Activated naive CD4-positive, alpha-beta T cell treated with anti-CD3 and anti-CD28 coated beads, Interleukin-2, amount 50 U/mL, for 24 hours (primary cell): ENCODE measurements at regions not wholly inside any gene's neighbourhood (a gene's known extent, or its start where the extent isn't known, plus 50 kb on each side); places are given as distances from the start of the nearest gene placed in this dataset.

Source experiments
- H3K27ac Mint-ChIP-seq: one replicate; pipeline ENCODE4 v1.8.0; 2021; ENCODE audit warnings: mild to moderate bottlenecking, mixed read lengths
- H3K27me3 Mint-ChIP-seq: one replicate; pipeline ENCODE4 v1.8.0; 2021; ENCODE audit warnings: mixed read lengths
- H3K36me3 Mint-ChIP-seq: one replicate; pipeline ENCODE4 v1.8.0; 2021; ENCODE audit warnings: mixed read lengths
- H3K4me1 Mint-ChIP-seq: one replicate; pipeline ENCODE4 v1.8.0; 2021; ENCODE audit warnings: mixed read lengths
- H3K4me3 Mint-ChIP-seq: one replicate; pipeline ENCODE4 v1.8.0; 2021; ENCODE audit warnings: mild to moderate bottlenecking, mixed read lengths
- H3K9me3 Mint-ChIP-seq: one replicate; pipeline ENCODE4 v1.8.0; 2021; ENCODE audit warnings: mixed read lengths

DNA sequence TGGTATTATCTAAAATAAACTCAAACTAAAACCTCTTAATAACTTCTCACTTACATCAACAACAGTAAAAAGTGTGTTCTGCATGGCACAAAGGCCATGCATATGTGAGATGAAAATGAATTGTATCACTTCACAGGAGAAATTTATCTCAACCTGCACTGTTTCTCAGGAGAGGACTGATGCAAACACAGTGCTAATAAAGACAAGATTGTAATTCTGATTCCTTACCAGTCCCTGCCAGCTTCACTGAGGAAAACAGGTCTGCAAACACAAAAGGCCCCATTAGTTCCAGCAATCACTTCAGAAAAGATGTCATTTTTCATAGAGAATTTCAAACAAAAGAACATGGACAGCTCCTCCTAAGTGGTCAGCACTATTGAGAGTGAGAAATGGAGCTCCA lies 117.3 kb upstream of the PDE4D start:
- H3K27ac Mint-ChIP-seq = no peak overlapping the region
- no peaks in the 10 kb centered on the region for H3K9me3 Mint-ChIP-seq
- no peaks in the 10 kb centered on the region for H3K4me1 Mint-ChIP-seq
- H3K36me3 Mint-ChIP-seq = no peaks in the 10 kb centered on the region
- H3K27me3 Mint-ChIP-seq = no peaks in the 10 kb centered on the region
- no peak overlapping the region for H3K4me3 Mint-ChIP-seq

DNA sequence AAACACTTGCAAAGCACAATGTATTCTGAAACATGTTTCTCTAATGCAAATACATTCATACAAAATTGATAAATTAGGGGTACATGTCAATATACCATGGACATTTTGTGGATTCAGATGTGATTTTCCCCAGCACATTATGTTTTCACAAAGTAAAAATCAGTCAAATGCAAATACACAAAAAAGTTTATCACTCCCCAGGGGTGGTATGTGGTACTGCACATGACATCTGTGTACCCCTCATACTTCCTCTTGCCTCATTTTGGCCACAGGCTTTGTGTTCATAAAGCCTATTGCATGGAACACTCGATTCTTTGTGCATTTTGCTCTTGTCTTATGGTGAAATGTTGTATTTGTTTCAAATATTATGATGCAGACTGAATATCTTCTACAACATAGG lies 116.8 kb upstream of the PDE4D start:
- Mint-ChIP-seq H3K9me3 (no peaks in the 10 kb centered on the region), H3K4me3 (no peak overlapping the region), H3K4me1 (no peaks in the 10 kb centered on the region), H3K27ac (no peak overlapping the region), H3K27me3 (no peaks in the 10 kb centered on the region), H3K36me3 (no peaks in the 10 kb centered on the region)

DNA sequence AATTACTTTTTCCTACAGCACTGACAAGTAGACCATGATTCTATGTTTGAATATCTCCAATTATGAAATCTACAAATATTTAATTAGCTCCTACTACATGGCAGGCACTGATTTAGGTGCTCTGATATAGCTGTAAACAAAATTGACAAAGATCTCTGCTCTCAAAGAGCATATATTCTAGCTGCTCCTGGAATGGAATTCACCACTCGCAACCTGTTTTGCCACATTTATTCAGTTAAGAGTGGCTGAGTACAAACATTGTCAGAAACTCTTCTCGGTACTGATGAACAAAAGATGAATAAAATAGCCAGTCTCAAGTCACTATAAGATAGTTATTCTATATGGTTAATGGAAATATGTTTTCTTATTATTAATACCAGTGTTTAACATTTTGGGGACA lies 114.2 kb upstream of the PDE4D start:
- Mint-ChIP-seq H3K9me3 (no peaks in the 10 kb centered on the region), H3K36me3 (no peaks in the 10 kb centered on the region), H3K4me3 (no peak overlapping the region), H3K27me3 (no peaks in the 10 kb centered on the region), H3K27ac (no peak overlapping the region), H3K4me1 (no peaks in the 10 kb centered on the region)

DNA sequence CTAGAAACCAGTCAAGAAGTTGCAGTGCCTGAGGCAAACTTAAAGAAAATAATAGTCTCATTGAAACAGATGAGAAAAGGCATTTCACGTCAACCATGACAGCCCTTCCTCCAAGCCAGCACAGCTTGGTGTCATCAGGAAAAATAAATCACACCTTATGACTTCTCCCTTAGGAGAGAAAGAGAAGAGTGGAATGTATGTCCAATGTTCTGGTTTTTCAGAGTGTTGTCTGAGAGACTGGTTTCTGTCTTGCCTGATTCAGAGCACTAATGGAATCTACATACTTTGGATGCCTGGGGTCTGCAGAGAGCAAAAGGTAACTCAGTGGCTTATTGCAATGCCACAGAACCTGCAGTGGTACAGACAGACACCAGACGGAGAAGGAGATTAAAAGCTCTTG lies 105.5 kb upstream of the PDE4D start:
- Mint-ChIP-seq H3K4me1 (no peaks in the 10 kb centered on the region), H3K4me3 (no peak overlapping the region), H3K27ac (no peak overlapping the region), H3K36me3 (no peaks in the 10 kb centered on the region), H3K27me3 (no peaks in the 10 kb centered on the region), H3K9me3 (peaks cover 6% of the 10 kb centered on the region)

DNA sequence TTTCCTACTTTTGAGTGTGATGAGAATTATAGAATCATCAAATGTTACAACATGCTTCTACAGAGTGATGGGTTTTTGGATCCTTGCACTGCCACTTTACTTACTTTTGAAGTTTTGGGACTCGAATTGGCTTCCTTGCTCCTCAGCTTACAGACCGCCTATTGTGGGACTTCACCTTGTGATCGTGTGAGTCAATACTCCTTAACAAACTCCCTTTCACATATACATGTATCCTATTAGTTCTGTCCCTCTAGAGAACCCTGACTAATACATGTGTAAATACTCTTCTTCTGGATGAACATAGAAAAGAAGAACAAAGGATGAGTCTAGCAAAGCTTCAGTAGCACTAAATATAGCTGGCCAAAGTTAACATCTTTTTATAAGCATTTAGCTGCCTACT lies 98.7 kb upstream of the PDE4D start:
- no peaks in the 10 kb centered on the region for H3K27me3 Mint-ChIP-seq
- H3K4me3 Mint-ChIP-seq = no peak overlapping the region
- no peak overlapping the region for H3K27ac Mint-ChIP-seq
- H3K4me1 Mint-ChIP-seq = no peaks in the 10 kb centered on the region
- peaks cover 4% of the 10 kb centered on the region for H3K9me3 Mint-ChIP-seq
- no peaks in the 10 kb centered on the region for H3K36me3 Mint-ChIP-seq

DNA sequence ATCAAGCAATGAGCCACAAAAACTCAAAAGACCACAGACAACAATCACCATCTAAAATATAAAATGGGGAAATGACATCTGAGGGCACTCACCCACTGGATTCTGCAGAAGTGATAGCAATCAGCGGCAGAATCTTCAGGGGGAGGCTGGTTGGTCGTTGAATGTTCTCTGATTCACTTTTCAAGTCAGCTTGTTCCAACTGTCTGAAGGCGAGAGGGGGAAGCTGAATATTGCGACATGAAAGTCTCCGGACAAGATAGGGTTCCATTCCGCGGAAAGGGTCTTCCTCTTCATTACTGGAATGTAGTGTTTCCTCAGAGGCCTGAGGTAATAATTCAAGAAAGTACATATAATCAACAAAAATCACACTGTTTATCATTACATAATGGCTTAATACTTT lies 94.9 kb upstream of the PDE4D start:
- Mint-ChIP-seq H3K36me3 (no peaks in the 10 kb centered on the region), H3K4me1 (no peaks in the 10 kb centered on the region), H3K9me3 (peaks cover 4% of the 10 kb centered on the region), H3K27me3 (no peaks in the 10 kb centered on the region), H3K27ac (no peak overlapping the region), H3K4me3 (no peak overlapping the region)

DNA sequence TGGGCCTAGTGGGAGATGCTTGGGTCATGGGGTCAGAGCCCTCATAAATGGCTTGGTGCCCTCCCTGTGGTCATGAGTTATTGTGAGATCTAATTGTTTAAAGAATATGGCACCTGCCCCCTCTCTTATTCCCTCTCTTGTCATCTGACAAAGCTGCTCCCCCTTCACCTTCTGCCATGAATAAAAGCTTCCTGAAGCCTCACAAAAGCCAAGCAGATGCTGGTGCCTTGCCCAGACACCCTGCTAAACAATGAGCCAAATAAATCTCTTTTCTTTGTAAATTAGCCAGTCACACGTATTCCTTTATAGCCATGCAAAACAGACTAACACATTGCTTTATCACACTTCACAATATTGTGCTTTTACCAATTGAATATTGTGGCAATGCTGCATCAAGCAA lies 82.8 kb upstream of the PDE4D start:
- Mint-ChIP-seq H3K4me1 (no peaks in the 10 kb centered on the region), H3K27ac (no peak overlapping the region), H3K36me3 (no peaks in the 10 kb centered on the region), H3K27me3 (no peaks in the 10 kb centered on the region), H3K4me3 (no peak overlapping the region), H3K9me3 (peaks cover 13% of the 10 kb centered on the region)

DNA sequence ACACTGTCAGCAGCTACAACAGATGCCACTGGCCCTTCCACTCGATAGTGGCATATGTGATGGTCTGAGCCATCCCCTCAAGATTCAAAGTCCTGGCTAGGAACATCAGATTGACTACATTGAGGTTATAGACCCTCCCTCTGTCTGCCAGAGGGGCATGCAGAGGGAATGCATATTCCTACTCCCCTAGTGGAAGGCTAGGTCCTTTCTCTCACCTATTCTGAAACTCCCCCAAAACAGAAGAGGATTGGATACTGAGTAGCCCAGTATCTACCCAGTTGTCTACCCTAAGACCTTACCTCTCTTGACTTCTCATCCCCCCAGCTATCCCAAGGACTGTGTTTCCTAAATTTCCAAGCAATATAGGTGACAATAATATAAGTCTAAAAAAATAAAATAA lies 78.5 kb upstream of the PDE4D start:
- Mint-ChIP-seq H3K9me3 (peaks cover 13% of the 10 kb centered on the region), H3K4me1 (no peaks in the 10 kb centered on the region), H3K4me3 (no peak overlapping the region), H3K36me3 (no peaks in the 10 kb centered on the region), H3K27me3 (no peaks in the 10 kb centered on the region), H3K27ac (no peak overlapping the region)

DNA sequence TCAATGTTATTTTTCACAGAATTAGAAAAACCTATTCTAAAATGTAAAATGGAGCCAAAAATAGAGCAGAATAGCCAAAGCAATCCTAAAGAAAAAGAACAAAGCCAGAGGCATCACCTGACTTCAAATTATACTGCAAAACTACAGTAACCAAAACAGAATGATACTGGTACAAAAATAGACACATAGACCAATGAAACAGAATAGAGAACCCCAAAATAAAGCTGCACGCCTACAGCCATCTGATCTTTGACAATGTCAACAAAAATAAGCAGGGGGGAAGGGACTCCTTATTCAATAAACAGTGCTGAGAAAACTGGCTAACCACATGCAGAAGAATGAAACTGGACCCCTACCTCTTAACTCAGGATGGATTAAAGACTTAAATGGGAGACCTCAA lies 65.8 kb upstream of the PDE4D start:
- Mint-ChIP-seq H3K9me3 (peaks cover 4% of the 10 kb centered on the region), H3K27me3 (no peaks in the 10 kb centered on the region), H3K36me3 (no peaks in the 10 kb centered on the region), H3K4me3 (no peak overlapping the region), H3K27ac (no peak overlapping the region), H3K4me1 (no peaks in the 10 kb centered on the region)

DNA sequence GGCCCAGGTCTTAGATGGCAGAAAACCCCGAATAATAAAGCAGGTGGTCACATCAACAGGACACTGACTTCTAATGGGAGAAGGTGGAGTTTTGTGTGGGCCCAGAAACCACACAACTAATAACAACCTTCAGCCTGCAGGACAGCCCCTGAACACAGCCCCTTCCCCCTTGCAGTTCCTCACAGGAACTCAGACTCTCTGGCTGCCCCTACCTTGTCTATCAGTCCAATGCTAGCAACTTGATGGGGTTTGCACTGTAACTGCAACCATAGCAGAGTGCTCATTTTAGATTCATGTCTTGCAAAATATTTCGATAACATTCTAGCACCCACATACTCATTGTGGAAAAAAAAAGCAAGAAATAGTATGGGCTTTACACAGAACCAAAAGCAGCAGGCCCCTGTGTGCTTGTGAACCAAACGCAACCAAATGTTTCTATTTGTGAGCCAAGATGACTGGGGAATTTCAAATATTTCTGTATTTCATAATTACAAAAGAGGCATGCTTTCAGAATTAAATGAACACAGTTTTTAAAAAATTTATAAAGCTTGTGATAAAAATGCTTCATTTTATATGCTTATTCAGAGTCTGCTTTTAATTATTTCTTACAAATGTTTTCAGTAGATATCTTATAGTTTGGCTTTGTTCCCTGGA lies 62.7 kb upstream of the PDE4D start:
- Mint-ChIP-seq H3K4me1 (no peaks in the 10 kb centered on the region), H3K9me3 (peaks cover 4% of the 10 kb centered on the region), H3K27me3 (no peaks in the 10 kb centered on the region), H3K27ac (no peak overlapping the region), H3K36me3 (no peaks in the 10 kb centered on the region), H3K4me3 (no peak overlapping the region)

DNA sequence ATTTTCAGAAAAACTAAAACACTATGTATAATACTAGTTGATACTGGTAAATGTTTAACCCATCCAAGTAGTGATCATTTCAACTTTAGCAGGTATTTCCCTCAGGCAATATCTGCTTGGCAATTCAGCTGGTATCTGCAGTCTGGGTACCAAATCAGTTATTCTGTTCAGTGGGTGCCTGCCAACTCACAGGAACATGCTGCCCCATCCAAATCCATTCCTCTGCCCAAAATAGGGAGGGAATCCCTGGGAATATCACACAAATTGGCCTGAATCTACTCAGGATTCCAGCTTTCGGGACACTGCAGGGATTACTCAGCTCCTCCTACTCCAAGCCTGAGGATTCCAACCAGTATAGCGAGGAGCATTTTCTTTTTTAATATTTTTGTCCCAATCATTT lies 61.7 kb upstream of the PDE4D start:
- H3K27me3 Mint-ChIP-seq = no peaks in the 10 kb centered on the region
- H3K27ac Mint-ChIP-seq = no peak overlapping the region
- H3K36me3 Mint-ChIP-seq = no peaks in the 10 kb centered on the region
- no peaks in the 10 kb centered on the region for H3K4me1 Mint-ChIP-seq
- H3K9me3 Mint-ChIP-seq = peaks cover 4% of the 10 kb centered on the region
- no peak overlapping the region for H3K4me3 Mint-ChIP-seq

DNA sequence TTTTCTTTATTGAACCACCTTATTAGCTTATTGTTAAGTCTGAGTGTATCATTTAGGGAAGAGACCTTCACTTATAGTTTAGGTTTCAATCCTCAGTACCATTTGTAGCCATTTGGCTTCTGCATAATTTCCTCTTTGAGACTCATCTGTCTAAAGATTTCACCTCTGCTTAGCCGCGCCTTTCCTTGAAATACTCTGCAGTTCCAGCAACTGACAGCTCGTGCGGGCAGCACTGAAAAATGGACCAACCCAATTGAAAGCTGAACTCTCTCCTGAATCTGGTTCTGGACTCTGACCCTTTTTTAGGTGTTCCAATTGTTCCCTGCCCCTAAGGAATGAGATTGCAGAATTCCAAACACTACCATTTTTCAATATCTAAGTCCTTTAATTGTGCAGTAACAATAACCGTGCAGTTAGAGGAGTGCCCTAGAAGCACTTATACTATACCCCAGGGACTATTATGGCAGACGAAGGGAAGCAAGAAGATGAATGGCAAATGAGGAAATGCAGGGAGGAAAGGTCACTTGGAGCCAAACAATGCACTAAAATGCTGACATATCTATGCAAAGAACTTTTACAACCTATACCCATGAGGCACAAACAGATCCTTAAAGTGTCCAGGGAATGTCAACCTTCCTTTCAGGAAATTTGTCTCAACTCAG lies 50.1 kb upstream of the PDE4D start:
- Mint-ChIP-seq H3K27me3 (no peaks in the 10 kb centered on the region), H3K27ac (no peak overlapping the region), H3K36me3 (no peaks in the 10 kb centered on the region), H3K4me1 (no peaks in the 10 kb centered on the region), H3K4me3 (no peak overlapping the region), H3K9me3 (peaks cover 5% of the 10 kb centered on the region)
